ENCODE measurements at regions not wholly inside any gene's neighbourhood (a gene's known extent, or its start where the extent isn't known, plus 50 kb on each side); places are given as distances from the start of the nearest gene placed in this dataset. TPM values are rescaled to one million over a fixed set of nuclear protein-coding genes. Genes with fewer than 3 reads are reported as not detected.
"Not testable (repeated sequence)": the region's sequence is repeated elsewhere in the genome, so short reads cannot be mapped to it uniquely, and the experiment has no call there.

- not testable (repeated sequence) for DNase-seq
These were observed 89.5 kb upstream of the MXRA5 start for GRCh38 chrX:3435916-3436315.

DNA sequence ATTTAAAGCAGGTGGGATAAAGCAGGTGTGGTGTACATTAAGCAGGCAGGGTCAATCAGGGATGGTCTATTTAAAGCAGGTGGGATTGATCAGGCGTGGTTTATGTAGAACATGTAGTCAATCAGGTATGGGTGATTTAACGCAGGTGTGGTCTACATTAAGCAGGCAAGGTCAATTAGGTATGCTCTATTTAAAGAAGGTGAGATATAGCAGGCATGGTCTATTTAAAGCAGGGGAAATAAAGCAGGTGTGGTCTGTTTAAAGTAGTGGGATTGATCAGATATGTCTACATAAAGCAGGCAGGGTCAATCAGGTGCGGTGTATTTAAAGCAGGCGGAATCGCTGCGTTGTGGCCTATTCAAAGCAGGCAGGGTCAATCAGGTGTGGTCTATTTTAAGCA lies 88.6 kb upstream of the MXRA5 start:
- DNase-seq: no peak

DNA sequence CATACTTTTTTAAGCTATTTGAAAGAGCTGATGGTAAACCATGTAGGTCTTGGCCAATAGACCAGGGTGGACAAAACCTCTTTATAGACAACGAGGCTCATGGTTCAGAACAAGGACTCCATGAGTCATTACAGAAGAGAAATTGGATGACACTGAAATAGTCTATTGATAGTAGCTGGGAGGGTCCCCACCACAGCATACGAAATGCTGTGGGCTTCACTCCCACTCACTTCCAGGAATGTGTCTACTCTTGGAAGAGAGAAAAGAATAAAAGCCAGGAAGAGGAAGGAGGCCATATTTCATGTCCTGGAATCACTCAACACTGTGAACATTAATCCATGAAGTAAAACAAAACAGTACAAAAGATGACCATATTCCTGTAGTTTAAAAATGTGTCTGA lies 82.3 kb upstream of the MXRA5 start:
- peak; percentile 51 for DNase-seq

DNA sequence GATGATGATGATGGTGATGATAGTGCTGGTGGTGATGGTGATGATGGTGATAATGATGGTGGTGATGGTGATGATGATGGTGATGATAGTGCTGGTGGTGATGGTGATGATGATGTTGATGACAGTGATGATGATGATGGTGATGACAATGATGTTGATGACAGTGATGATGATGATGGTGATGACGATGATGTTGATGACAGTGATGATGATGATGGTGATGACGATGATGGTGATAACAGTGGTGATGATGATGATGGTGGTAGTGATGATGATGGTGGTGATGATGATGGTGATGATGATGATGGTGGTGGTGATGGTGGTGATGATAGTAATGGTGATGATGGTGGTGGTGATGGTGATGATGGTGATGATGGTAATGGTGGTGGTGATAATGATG lies 80.1 kb upstream of the MXRA5 start:
- no peak for DNase-seq

DNA sequence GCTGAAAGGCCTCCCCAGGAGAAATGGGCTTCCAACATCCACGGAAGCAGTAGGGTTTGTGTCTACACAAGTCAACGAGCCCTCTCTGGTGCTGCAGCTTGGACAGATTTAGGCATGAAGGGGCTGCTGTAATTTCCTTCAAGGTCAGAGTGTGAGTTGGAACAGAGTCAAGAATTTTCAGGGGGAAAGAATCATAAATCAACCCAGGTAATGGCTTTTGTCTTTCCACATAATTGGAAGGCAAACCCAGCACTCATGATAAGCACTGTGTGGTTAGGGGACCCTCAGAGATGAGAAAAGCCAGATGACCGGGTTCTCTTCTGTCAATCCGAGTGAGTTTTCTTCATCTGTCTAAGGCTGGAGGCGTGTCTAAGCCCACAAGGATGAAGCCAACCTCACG lies 78.6 kb upstream of the MXRA5 start:
- no peak for DNase-seq

GRCh38 chrX:3420316-3420715 lies 73.9 kb upstream of the MXRA5 start:
- no peak for DNase-seq

GRCh38 chrX:3415011-3415410 lies 68.6 kb upstream of the MXRA5 start:
- DNase-seq: peak; percentile 20

- peak; percentile 39 for DNase-seq
These were observed 65.2 kb upstream of the MXRA5 start for GRCh38 chrX:3411626-3412025.

DNA sequence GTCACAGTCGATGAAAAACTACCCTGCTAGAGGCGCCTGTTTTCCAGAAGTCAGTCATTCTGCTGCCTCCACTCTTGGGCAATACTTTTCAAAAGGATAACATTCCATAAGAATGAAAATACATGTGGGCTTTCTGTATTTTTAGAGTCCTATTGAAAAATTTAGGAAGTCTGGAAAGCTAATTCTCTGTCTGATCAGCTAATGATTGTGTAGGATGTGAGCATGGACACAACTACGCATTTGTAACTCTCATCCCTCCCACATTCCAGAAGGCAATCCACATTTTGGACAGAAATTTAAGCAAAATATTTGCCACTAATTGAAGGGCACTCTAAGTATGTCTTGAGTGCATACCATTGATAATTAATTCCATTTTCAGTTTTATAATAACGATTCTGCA lies 63.5 kb upstream of the MXRA5 start:
- not testable (repeated sequence) for DNase-seq

DNA sequence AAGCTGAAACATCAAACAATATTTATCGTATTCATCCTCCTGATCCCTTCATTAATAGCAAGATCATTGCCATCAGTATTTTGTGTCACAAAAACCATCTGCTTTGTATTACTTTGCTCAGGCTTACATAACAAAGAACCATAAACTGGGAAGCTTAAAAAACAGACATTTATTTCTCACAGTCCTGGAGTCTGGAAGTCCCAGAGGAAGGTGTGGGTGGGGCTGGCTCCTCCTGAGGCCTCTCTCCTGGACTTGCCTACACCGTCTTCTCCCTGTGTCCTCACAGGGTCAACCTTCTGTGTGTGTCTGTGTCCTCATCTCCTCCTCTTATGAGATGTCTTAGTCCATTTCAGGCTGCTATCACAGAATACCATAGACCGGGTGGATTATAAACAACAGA lies 61.3 kb upstream of the MXRA5 start:
- DNase-seq: peak; percentile 8

DNA sequence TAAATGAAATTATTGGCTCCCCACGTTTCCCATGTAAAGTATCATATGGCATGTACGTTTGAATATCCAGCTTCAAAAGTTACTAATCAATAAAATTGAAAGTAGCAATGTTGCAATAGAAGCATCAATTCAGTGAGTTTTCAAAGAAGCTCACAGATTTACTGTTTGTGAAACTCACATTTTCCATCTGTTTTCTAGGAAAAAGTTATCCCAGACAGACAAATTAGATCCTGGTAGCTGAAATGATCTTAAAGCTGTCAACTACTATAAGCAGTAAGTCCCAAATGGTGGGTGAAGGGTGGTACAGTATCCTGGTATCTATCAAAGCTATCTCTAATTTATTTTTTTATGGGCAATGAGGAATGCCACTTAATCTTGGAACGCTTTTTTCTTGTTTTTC lies 60.7 kb upstream of the MXRA5 start:
- no peak for DNase-seq

- peak; percentile 18 for DNase-seq
These were observed 57.3 kb upstream of the MXRA5 start for GRCh38 chrX:3403748-3404147.

Small RNA genes lying in the stretch of these regions (small RNA-seq; reads per million reads assigned to genes)
- gene SNORA48B (ENCODE audit: low replicate concordance): not detected

Data from skin of body (tissue), 2 donors.